GM23338 (cell line): ENCODE measurements at regions not wholly inside any gene's neighbourhood (a gene's known extent, or its start where the extent isn't known, plus 50 kb on each side); places are given as distances from the start of the nearest gene placed in this dataset.

Experiments used
- ATAC-seq: fragments of 200-7000 bp; cut with Tn5 transposase; 3 replicates; pipeline ENCODE4 v1.9.1; 2020
- DNase-seq: peaks from one replicate; pipeline ENCODE4 v3.0.0-alpha.2; 2015; ENCODE audit warnings: low spot score
- H2AFZ ChIP-seq: fragments of 200-600 bp; sonication (generic); 2 replicates; pipeline ENCODE4 v1.8.0; 2016; ENCODE audit warnings: antibody characterized with exemption, mild to moderate bottlenecking, moderate library complexity
- H3F3A ChIP-seq: fragments of 200-600 bp; sonication (generic); replicated peaks from 2 replicates; pipeline ENCODE4 v1.8.0; 2017; ENCODE audit warnings: antibody characterized with exemption, mixed run types, low read depth
- H3K27ac ChIP-seq: fragments of 200-600 bp; sonication (generic); 2 replicates; pipeline ENCODE4 v1.6.1; 2016; ENCODE audit warnings: low read depth
- H3K27me3 ChIP-seq: fragments of 200-600 bp; sonication (generic); 2 replicates; pipeline ENCODE4 v1.8.0; 2016; ENCODE audit warnings: mild to moderate bottlenecking, mixed run types, moderate library complexity; ENCODE audit not compliant: insufficient read depth
- H3K36me3 ChIP-seq: fragments of 200-600 bp; sonication (generic); 2 replicates; pipeline ENCODE4 v1.8.0; 2016; ENCODE audit warnings: mild to moderate bottlenecking; ENCODE audit not compliant: insufficient read depth
- H3K4me1 ChIP-seq: fragments of 200-600 bp; sonication (generic); 2 replicates; pipeline ENCODE4 v1.8.0; 2016; ENCODE audit warnings: mild to moderate bottlenecking, moderate library complexity; ENCODE audit not compliant: insufficient read depth
- H3K4me2 ChIP-seq: fragments of 200-600 bp; sonication (generic); 2 replicates; pipeline ENCODE4 v1.7.1; 2017; ENCODE audit warnings: mixed run types
- H3K4me3 ChIP-seq: fragments of 200-600 bp; sonication (generic); 2 replicates; pipeline ENCODE4 v1.6.1; 2016; ENCODE audit warnings: mixed run types
- H3K79me2 ChIP-seq: fragments of 200-600 bp; sonication (generic); replicated peaks from 2 replicates; pipeline ENCODE4 v1.8.0; 2017; ENCODE audit warnings: mild to moderate bottlenecking; ENCODE audit not compliant: insufficient read depth
- H3K9me2 ChIP-seq: fragments of 200-600 bp; sonication (generic); 2 replicates; pipeline ENCODE4 v1.8.0; 2017; ENCODE audit not compliant: insufficient read depth
- H4K20me1 ChIP-seq: fragments of 200-600 bp; sonication (generic); replicated peaks from 2 replicates; pipeline ENCODE4 v1.8.0; 2017; ENCODE audit warnings: mild to moderate bottlenecking; ENCODE audit not compliant: insufficient read depth
- H3K27ac Mint-ChIP-seq: 2 replicates; pipeline ENCODE4 v1.8.0; 2020; ENCODE audit warnings: inconsistent platforms, mild to moderate bottlenecking, moderate library complexity, mixed read lengths
- H3K27me3 Mint-ChIP-seq: 3 replicates; pipeline ENCODE4 v1.8.0; 2022; ENCODE audit warnings: low read depth, mild to moderate bottlenecking, moderate library complexity, mixed read lengths, inconsistent platforms; ENCODE audit not compliant: insufficient read depth, poor library complexity
- H3K36me3 Mint-ChIP-seq: 3 replicates; pipeline ENCODE4 v1.8.0; 2021; ENCODE audit warnings: low read depth, mild to moderate bottlenecking, inconsistent platforms, moderate library complexity, mixed read lengths
- H3K4me1 Mint-ChIP-seq: 3 replicates; pipeline ENCODE4 v1.8.0; 2020; ENCODE audit warnings: mild to moderate bottlenecking, inconsistent platforms, mixed read lengths
- H3K4me3 Mint-ChIP-seq: 3 replicates; pipeline ENCODE4 v1.8.0; 2021; ENCODE audit warnings: moderate library complexity, mild to moderate bottlenecking, inconsistent platforms, mixed read lengths
- H3K9me3 Mint-ChIP-seq: 3 replicates; pipeline ENCODE4 v1.8.0; 2020; ENCODE audit warnings: moderate library complexity, mild to moderate bottlenecking, inconsistent platforms, mixed read lengths
- CREB1 ChIP-seq: fragments of 250-450 bp; sonication (Bioruptor Pico); IDR thresholded peaks from 2 replicates; pipeline ENCODE4 v1.5.0; 2020; ENCODE audit warnings: low read depth, mild to moderate bottlenecking, moderate library complexity
- ETS1 ChIP-seq: IDR thresholded peaks from 2 replicates; pipeline ENCODE4 v1.6.1; 2016; ENCODE audit warnings: antibody characterized with exemption
- EZH2 ChIP-seq: fragments of 200-600 bp; sonication (generic); IDR thresholded peaks from one replicate; pipeline ENCODE4 v1.8.0; 2017; ENCODE audit warnings: antibody characterized with exemption, mild to moderate bottlenecking, low read depth; ENCODE audit not compliant: unreplicated experiment
- EZH2phosphoT487 ChIP-seq: fragments of 200-600 bp; sonication (generic); IDR thresholded peaks from one replicate; pipeline ENCODE4 v1.8.1; 2018; ENCODE audit warnings: antibody characterized with exemption; ENCODE audit not compliant: unreplicated experiment
- JUNB ChIP-seq: IDR thresholded peaks from one replicate; pipeline ENCODE4 v1.6.1; 2016; ENCODE audit warnings: antibody characterized with exemption; ENCODE audit not compliant: unreplicated experiment
- NANOG ChIP-seq: IDR thresholded peaks from 2 replicates; pipeline ENCODE4 v1.6.1; 2016; ENCODE audit warnings: antibody characterized with exemption, borderline replicate concordance
- POLR2AphosphoS5 ChIP-seq: IDR thresholded peaks from 2 replicates; pipeline ENCODE4 v1.6.1; 2016; ENCODE audit warnings: antibody characterized with exemption, low read depth
- REST ChIP-seq: IDR thresholded peaks from one replicate; pipeline ENCODE4 v1.6.1; 2018; ENCODE audit warnings: antibody characterized with exemption; ENCODE audit not compliant: unreplicated experiment
- STAT1 ChIP-seq: IDR thresholded peaks from one replicate; pipeline ENCODE4 v1.6.1; 2016; ENCODE audit warnings: antibody characterized with exemption; ENCODE audit not compliant: unreplicated experiment
- ZNF114 ChIP-seq: fragments of 250-450 bp; sonication (Bioruptor Pico); IDR thresholded peaks from 2 replicates; pipeline ENCODE4 v1.5.0; 2020; ENCODE audit warnings: mild to moderate bottlenecking, moderate library complexity
- ZNF331 ChIP-seq: fragments of 250-450 bp; sonication (Bioruptor Pico); IDR thresholded peaks from 2 replicates; pipeline ENCODE4 v1.5.0; 2020; ENCODE audit warnings: low read depth, mild to moderate bottlenecking, moderate library complexity
- TF ChIP-seq, protein P1 (sequence below): fragments of 250-450 bp; sonication (Bioruptor Pico); IDR thresholded peaks from 2 replicates; pipeline ENCODE4 v1.5.0; 2020; ENCODE audit warnings: mild to moderate bottlenecking, moderate library complexity
- TF ChIP-seq, protein P2 (sequence below), 2 experiments: fragments of 200-600 bp in 1 of 2; sonication (generic) in 1 of 2; conservative IDR thresholded peaks; 2 replicates each; pipeline versions ENCODE4 v1.5.1 to v1.6.1; 2016 to 2017; ENCODE audit warnings: antibody characterized with exemption in 2 of 2, low read depth in 2 of 2, mild to moderate bottlenecking in 2 of 2, moderate library complexity in 1 of 2

- H3K4me1 ChIP-seq = peaks cover 24% of the 10 kb centered on the region
- H3K4me3 Mint-ChIP-seq = no peak overlapping the region
- H3F3A ChIP-seq = no peaks in the 10 kb centered on the region
- ATAC-seq = no peak
- H3K27me3 Mint-ChIP-seq = peaks cover 1% of the 10 kb centered on the region
- H4K20me1 ChIP-seq = no peaks in the 10 kb centered on the region
- H3K9me2 ChIP-seq = no peaks in the 10 kb centered on the region
- H3K27me3 ChIP-seq = no peaks in the 10 kb centered on the region
- H3K27ac Mint-ChIP-seq = no peak overlapping the region
- H3K27ac ChIP-seq = no peak overlapping the region
- H3K36me3 ChIP-seq = no peaks in the 10 kb centered on the region
- peaks cover 28% of the 10 kb centered on the region for H3K4me1 Mint-ChIP-seq
- no peak overlapping the region for H3K4me3 ChIP-seq
- no peak overlapping the region for H2AFZ ChIP-seq
- TF ChIP-seq CREB1 (no peak), ZNF331 (CRISPR knock-in tag) (no peak), ETS1 (no peak), POLR2AphosphoS5 (no peak), JUNB (no peak), REST (no peak), ZNF114 (CRISPR knock-in tag) (no peak), STAT1 (no peak), NANOG (no peak), EZH2 (no peak), EZH2phosphoT487 (no peak)
- TF ChIP-seq, protein P1, sequence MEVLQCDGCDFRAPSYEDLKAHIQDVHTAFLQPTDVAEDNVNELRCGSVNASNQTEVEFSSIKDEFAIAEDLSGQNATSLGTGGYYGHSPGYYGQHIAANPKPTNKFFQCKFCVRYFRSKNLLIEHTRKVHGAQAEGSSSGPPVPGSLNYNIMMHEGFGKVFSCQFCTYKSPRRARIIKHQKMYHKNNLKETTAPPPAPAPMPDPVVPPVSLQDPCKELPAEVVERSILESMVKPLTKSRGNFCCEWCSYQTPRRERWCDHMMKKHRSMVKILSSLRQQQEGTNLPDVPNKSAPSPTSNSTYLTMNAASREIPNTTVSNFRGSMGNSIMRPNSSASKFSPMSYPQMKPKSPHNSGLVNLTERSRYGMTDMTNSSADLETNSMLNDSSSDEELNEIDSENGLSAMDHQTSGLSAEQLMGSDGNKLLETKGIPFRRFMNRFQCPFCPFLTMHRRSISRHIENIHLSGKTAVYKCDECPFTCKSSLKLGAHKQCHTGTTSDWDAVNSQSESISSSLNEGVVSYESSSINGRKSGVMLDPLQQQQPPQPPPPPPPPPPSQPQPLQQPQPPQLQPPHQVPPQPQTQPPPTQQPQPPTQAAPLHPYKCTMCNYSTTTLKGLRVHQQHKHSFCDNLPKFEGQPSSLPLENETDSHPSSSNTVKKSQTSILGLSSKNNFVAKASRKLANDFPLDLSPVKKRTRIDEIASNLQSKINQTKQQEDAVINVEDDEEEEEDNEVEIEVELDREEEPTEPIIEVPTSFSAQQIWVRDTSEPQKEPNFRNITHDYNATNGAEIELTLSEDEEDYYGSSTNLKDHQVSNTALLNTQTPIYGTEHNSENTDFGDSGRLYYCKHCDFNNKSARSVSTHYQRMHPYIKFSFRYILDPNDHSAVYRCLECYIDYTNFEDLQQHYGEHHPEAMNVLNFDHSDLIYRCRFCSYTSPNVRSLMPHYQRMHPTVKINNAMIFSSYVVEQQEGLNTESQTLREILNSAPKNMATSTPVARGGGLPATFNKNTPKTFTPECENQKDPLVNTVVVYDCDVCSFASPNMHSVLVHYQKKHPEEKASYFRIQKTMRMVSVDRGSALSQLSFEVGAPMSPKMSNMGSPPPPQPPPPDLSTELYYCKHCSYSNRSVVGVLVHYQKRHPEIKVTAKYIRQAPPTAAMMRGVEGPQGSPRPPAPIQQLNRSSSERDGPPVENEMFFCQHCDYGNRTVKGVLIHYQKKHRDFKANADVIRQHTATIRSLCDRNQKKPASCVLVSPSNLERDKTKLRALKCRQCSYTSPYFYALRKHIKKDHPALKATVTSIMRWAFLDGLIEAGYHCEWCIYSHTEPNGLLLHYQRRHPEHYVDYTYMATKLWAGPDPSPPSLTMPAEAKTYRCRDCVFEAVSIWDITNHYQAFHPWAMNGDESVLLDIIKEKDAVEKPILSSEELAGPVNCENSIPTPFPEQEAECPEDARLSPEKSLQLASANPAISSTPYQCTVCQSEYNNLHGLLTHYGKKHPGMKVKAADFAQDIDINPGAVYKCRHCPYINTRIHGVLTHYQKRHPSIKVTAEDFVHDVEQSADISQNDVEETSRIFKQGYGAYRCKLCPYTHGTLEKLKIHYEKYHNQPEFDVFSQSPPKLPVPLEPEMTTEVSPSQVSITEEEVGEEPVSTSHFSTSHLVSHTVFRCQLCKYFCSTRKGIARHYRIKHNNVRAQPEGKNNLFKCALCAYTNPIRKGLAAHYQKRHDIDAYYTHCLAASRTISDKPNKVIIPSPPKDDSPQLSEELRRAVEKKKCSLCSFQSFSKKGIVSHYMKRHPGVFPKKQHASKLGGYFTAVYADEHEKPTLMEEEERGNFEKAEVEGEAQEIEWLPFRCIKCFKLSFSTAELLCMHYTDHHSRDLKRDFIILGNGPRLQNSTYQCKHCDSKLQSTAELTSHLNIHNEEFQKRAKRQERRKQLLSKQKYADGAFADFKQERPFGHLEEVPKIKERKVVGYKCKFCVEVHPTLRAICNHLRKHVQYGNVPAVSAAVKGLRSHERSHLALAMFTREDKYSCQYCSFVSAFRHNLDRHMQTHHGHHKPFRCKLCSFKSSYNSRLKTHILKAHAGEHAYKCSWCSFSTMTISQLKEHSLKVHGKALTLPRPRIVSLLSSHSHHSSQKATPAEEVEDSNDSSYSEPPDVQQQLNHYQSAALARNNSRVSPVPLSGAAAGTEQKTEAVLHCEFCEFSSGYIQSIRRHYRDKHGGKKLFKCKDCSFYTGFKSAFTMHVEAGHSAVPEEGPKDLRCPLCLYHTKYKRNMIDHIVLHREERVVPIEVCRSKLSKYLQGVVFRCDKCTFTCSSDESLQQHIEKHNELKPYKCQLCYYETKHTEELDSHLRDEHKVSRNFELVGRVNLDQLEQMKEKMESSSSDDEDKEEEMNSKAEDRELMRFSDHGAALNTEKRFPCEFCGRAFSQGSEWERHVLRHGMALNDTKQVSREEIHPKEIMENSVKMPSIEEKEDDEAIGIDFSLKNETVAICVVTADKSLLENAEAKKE (CRISPR knock-in tag) = no peak
- TF ChIP-seq, protein P2, sequence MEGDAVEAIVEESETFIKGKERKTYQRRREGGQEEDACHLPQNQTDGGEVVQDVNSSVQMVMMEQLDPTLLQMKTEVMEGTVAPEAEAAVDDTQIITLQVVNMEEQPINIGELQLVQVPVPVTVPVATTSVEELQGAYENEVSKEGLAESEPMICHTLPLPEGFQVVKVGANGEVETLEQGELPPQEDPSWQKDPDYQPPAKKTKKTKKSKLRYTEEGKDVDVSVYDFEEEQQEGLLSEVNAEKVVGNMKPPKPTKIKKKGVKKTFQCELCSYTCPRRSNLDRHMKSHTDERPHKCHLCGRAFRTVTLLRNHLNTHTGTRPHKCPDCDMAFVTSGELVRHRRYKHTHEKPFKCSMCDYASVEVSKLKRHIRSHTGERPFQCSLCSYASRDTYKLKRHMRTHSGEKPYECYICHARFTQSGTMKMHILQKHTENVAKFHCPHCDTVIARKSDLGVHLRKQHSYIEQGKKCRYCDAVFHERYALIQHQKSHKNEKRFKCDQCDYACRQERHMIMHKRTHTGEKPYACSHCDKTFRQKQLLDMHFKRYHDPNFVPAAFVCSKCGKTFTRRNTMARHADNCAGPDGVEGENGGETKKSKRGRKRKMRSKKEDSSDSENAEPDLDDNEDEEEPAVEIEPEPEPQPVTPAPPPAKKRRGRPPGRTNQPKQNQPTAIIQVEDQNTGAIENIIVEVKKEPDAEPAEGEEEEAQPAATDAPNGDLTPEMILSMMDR (conservative IDR thresholded peaks at IDR 0.05; ENCODE audit: low read depth in 2 of 2) = no peak
- no peaks in the 10 kb centered on the region for H3K79me2 ChIP-seq
- H3K9me3 Mint-ChIP-seq = no peaks in the 10 kb centered on the region; the same call in 2 of the 3 replicates
- DNase-seq = no peak
- no peak overlapping the region for H3K4me2 ChIP-seq
- H3K36me3 Mint-ChIP-seq = no peaks in the 10 kb centered on the region
Observed at GRCh38 chr4:23993373-23993772, 103.5 kb upstream of the PPARGC1A start.
